ENCODE measurements at regions not wholly inside any gene's neighbourhood (a gene's known extent, or its start where the extent isn't known, plus 50 kb on each side); places are given as distances from the start of the nearest gene placed in this dataset.
A peak's percentile ranks its signal among the peaks of the same experiment; 100 is the strongest.

DNA sequence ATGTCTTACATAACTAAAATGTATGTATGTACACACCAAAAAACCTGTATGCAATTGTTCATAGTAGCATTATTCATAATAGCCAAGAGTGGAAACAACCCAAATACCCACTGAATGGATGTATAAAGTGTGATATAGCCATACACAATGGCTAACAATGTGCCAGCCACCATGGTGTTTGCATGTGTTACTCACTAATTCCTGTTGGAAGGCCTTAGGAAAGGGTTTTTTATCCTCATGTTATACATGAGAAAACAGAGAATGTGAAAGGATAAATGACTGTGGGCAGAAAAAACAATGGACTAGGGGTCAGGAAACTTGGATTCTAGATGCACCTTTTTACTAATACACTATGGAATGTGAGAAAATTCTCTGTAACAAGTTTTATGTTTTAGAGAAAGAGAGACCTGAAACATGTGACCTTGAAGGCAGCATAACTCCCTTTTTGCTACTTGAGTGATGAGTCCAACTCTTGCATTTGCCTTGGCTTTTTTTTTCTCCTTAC is 55.7 kb downstream of the TIGD2 start:
- Histone ChIP-seq H3K79me2 (ENCODE audit: control insufficient read depth, insufficient read depth, low read length) (no peaks in the 10 kb centered on the region), H3K36me3 (ENCODE audit: control insufficient read depth in 2 of 2, extremely low read depth in 1 of 2, insufficient read depth in 2 of 2, low read length in 2 of 2) (no peaks in the 10 kb centered on the region), H3K9me3 (replicated peaks; ENCODE audit: control insufficient read depth, insufficient read depth, low read length) (no peaks in the 10 kb centered on the region), H3K9ac (replicated peaks; ENCODE audit: extremely low read depth, insufficient read depth, low read length) (no peak overlapping the region), H4K20me1 (replicated peaks; ENCODE audit: control insufficient read depth, extremely low read depth, insufficient read depth, low read length) (no peaks in the 10 kb centered on the region), H2AFZ (ENCODE audit: low read depth, low read length) (no peak overlapping the region), H3K4me3 (replicated peaks in 1 of 3; ENCODE audit: insufficient read depth in 1 of 3, low read depth in 1 of 3, low read length in 3 of 3) (no peak overlapping the region), H3K4me1 (ENCODE audit: control insufficient read depth, extremely low read depth, insufficient read depth, low read length) (no peaks in the 10 kb centered on the region), H3K27ac (ENCODE audit: insufficient read depth, low read depth, low read length) (no peak overlapping the region), H3K4me2 (ENCODE audit: insufficient read depth, low read length) (no peak overlapping the region), H3K27me3 (ENCODE audit: control insufficient read depth in 2 of 2, insufficient read depth in 2 of 2, low read length in 2 of 2) (no peaks in the 10 kb centered on the region), H3K9me1 (replicated peaks; ENCODE audit: control insufficient read depth, extremely low read depth, insufficient read depth, low read length) (no peaks in the 10 kb centered on the region)
- DNase-seq (ENCODE audit: low read depth, low spot score) (peak; percentile 77), FAIRE-seq (peak; percentile 49)
- BruUV-seq (replicated peaks), result no TSS peak
- no peak for TF ChIP-seq GATA2 (IDR thresholded peaks at IDR 0.05; ENCODE audit: insufficient read depth, insufficient read length, low read depth, low read length)
- TF ChIP-seq CTCF (IDR thresholded peaks at IDR 0.05; ENCODE audit: extremely low read depth in 1 of 2, insufficient read depth in 1 of 2, low read depth in 1 of 2, low read length in 2 of 2), result no peak
- TF ChIP-seq JUN (IDR thresholded peaks at IDR 0.05; ENCODE audit: borderline replicate concordance, insufficient read depth, insufficient read length, low read depth), result no peak
- no peak for TF ChIP-seq POLR2A (IDR thresholded peaks at IDR 0.05; ENCODE audit: low read depth, low read length)
- TF ChIP-seq, protein P1, sequence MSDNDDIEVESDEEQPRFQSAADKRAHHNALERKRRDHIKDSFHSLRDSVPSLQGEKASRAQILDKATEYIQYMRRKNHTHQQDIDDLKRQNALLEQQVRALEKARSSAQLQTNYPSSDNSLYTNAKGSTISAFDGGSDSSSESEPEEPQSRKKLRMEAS (IDR thresholded peaks at IDR 0.05; ENCODE audit: insufficient read depth, insufficient read length), result no peak
- TF ChIP-seq FOS (IDR thresholded peaks at IDR 0.05; ENCODE audit: borderline replicate concordance, insufficient read depth, low read length), result no peak
- TF ChIP-seq MYC (IDR thresholded peaks at IDR 0.05; ENCODE audit: low read depth, low read length), result no peak
- TF ChIP-seq POLR2AphosphoS5 (IDR thresholded peaks at IDR 0.05; ENCODE audit: insufficient read depth, low read depth, low read length), result no peak
- TF ChIP-seq EZH2 (IDR thresholded peaks at IDR 0.05; ENCODE audit: borderline replicate concordance, low read depth, low read length, severe bottlenecking), result no peak
- intact Hi-C loops (cut with micrococcal nuclease), result no loop called here
- ChIA-PET POLR2A (no interaction called here), CTCF (interaction anchor here (1.2 kb wide), 1 partner anchor 11 kb away, joined by 3 read pairs; no protein-coding TSS in a partner anchor)
- dilution Hi-C loops (cut with MboI; ENCODE audit: extremely low pct_ligation_motif_present, low sequenced_read_pairs), result no loop called here

All from endothelial cell of umbilical vein (primary cell).